Uterus (tissue), 2 donors: ENCODE measurements at regions not wholly inside any gene's neighbourhood (a gene's known extent, or its start where the extent isn't known, plus 50 kb on each side); places are given as distances from the start of the nearest gene placed in this dataset.

Experiments
- POLR2A ChIP-seq, 2 donors: fragments of 450-650 bp; IDR thresholded peaks; one replicate each; pipeline ENCODE4 v1.6.1; 2016; ENCODE audit warnings: antibody characterized with exemption in 2 of 2, mild to moderate bottlenecking in 1 of 2, moderate library complexity in 1 of 2
- TF ChIP-seq, protein P1 (sequence below), 4 experiments: fragments of 200-600 bp in 2 of 4; fragments of 450-650 bp in 2 of 4; sonication (generic) in 2 of 4; IDR thresholded peaks; one replicate each; pipeline ENCODE4 v1.5.1; 2016 to 2019; ENCODE audit warnings: antibody characterized with exemption in 4 of 4, mild to moderate bottlenecking in 2 of 4, moderate library complexity in 1 of 4

DNA sequence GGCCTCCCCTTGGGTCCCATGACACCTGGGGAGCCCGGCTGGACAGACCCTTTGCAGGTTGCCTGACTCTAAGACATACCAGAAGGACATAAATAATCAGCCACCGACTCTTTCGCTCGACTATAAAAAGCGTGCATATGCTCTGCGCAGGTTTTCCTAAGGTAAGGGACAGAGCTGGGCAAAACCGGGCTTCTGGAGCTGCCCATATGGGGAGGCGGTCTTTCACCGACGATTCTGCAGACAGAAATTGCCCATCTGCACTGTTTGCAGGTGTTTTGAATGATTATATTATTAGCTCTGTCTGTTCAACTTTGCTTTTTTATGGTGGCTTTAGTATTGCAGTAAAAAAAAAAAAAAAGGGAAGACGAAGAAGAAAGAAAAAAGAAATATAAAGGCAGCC lies 347.2 kb downstream of the TSHZ3 start:
- no peak for TF ChIP-seq POLR2A (IDR thresholded peaks at IDR 0.05)
- TF ChIP-seq, protein P1, sequence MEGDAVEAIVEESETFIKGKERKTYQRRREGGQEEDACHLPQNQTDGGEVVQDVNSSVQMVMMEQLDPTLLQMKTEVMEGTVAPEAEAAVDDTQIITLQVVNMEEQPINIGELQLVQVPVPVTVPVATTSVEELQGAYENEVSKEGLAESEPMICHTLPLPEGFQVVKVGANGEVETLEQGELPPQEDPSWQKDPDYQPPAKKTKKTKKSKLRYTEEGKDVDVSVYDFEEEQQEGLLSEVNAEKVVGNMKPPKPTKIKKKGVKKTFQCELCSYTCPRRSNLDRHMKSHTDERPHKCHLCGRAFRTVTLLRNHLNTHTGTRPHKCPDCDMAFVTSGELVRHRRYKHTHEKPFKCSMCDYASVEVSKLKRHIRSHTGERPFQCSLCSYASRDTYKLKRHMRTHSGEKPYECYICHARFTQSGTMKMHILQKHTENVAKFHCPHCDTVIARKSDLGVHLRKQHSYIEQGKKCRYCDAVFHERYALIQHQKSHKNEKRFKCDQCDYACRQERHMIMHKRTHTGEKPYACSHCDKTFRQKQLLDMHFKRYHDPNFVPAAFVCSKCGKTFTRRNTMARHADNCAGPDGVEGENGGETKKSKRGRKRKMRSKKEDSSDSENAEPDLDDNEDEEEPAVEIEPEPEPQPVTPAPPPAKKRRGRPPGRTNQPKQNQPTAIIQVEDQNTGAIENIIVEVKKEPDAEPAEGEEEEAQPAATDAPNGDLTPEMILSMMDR (IDR thresholded peaks at IDR 0.05) = no peak
